SK-N-SH (cell line): ENCODE measurements at regions not wholly inside any gene's neighbourhood (a gene's known extent, or its start where the extent isn't known, plus 50 kb on each side); places are given as distances from the start of the nearest gene placed in this dataset.

Source experiments
- CTCF ChIA-PET: fragments of 300-600, 350-600 bp; formaldehyde crosslinking; extraction: SDS; loops from one replicate; lab custom pipeline; 2021; lab: Yijun Ruan, JAX
- POLR2A ChIA-PET: fragments of 350-600 bp; sonication (Branson Sonifier 250); formaldehyde crosslinking; extraction: SDS; loops from one replicate; lab custom pipeline; 2020; ENCODE audit warnings: antibody characterized with exemption, inconsistent platforms; lab: Yijun Ruan, JAX
- DNase-seq: peaks from one replicate; pipeline ENCODE4 v3.0.0; 2012
- H2AFZ ChIP-seq: fragments of 200-600 bp; sonication (generic); 2 replicates; pipeline ENCODE4 v1.8.1; 2016; ENCODE audit warnings: antibody characterized with exemption, mild to moderate bottlenecking, low read depth
- H3F3A ChIP-seq: fragments of 200-600 bp; sonication (generic); replicated peaks from 2 replicates; pipeline ENCODE3; 2016; ENCODE audit warnings: antibody characterized with exemption, mild to moderate bottlenecking; ENCODE audit not compliant: insufficient read depth
- H3K27ac ChIP-seq, 2 experiments: fragments of 200-500 bp in 1 of 2; fragments of 200-600 bp in 1 of 2; sonication (Bioruptor generic) in 1 of 2; sonication (generic), shearing (Covaris generic) in 1 of 2; 2 replicates each; pipeline versions ENCODE4 v1.5.1 to v1.6.1; 2014 to 2016; ENCODE audit warnings: low read depth in 2 of 2, inconsistent platforms in 1 of 2, low read length in 1 of 2, mild to moderate bottlenecking in 1 of 2, mixed read lengths in 1 of 2
- H3K27me3 ChIP-seq: fragments of 200-600 bp; sonication (generic), shearing (Covaris generic); 2 replicates; pipeline ENCODE4 v1.6.1; 2016; ENCODE audit warnings: mixed run types; ENCODE audit not compliant: insufficient read depth
- H3K36me3 ChIP-seq, 2 experiments: fragments of 200-500 bp in 1 of 2; fragments of 200-600 bp in 1 of 2; sonication (Bioruptor generic) in 1 of 2; sonication (generic) in 1 of 2; replicated peaks in 1 of 2; 2 replicates each; pipeline versions ENCODE3 to v1.5.1; 2014 to 2016; ENCODE audit warnings: low read length in 1 of 2, mild to moderate bottlenecking in 1 of 2; ENCODE audit not compliant: insufficient read depth in 2 of 2, control insufficient read depth in 1 of 2
- H3K4me1 ChIP-seq, 2 experiments: fragments of 200-500 bp in 1 of 2; fragments of 200-600 bp in 1 of 2; sonication (Bioruptor generic) in 1 of 2; sonication (generic), shearing (Covaris generic) in 1 of 2; 2 replicates each; pipeline versions ENCODE4 v1.5.1 to v1.6.1; 2014 to 2016; ENCODE audit warnings: low read depth in 1 of 2, low read length in 1 of 2, mixed run types in 1 of 2; ENCODE audit not compliant: insufficient read depth in 2 of 2, control insufficient read depth in 1 of 2
- H3K4me2 ChIP-seq: fragments of 200-600 bp; sonication (generic), shearing (Covaris generic); 2 replicates; pipeline ENCODE4 v1.6.1; 2017; ENCODE audit warnings: mixed run types
- H3K4me3 ChIP-seq, 2 experiments: fragments of 200-500 bp in 1 of 2; fragments of 200-600 bp in 1 of 2; sonication (Bioruptor generic) in 1 of 2; sonication (generic), shearing (Covaris generic) in 1 of 2; 2 replicates each; pipeline versions ENCODE4 v1.5.1 to v1.8.1; 2014 to 2016; ENCODE audit warnings: low read depth in 2 of 2, inconsistent platforms in 1 of 2, low read length in 1 of 2, mild to moderate bottlenecking in 1 of 2, mixed read lengths in 1 of 2, moderate library complexity in 1 of 2
- H3K79me2 ChIP-seq: fragments of 200-600 bp; sonication (generic); 2 replicates; pipeline ENCODE4 v1.8.1; 2017; ENCODE audit warnings: mild to moderate bottlenecking; ENCODE audit not compliant: insufficient read depth
- H3K9ac ChIP-seq: fragments of 200-600 bp; sonication (generic); 2 replicates; pipeline ENCODE4 v1.6.1; 2017; ENCODE audit warnings: mixed run types
- H3K9me2 ChIP-seq: fragments of 200-600 bp; sonication (generic); 2 replicates; pipeline ENCODE4 v1.6.1; 2017; ENCODE audit warnings: mixed run types
- H3K9me3 ChIP-seq: fragments of 200-600 bp; sonication (generic); 2 replicates; pipeline ENCODE4 v1.6.1; 2017; ENCODE audit warnings: mixed run types, mild to moderate bottlenecking, moderate library complexity
- H4K20me1 ChIP-seq: fragments of 200-600 bp; sonication (generic); 2 replicates; pipeline ENCODE4 v1.6.1; 2017; ENCODE audit warnings: mild to moderate bottlenecking, mixed run types; ENCODE audit not compliant: insufficient read depth
- CHD2 ChIP-seq: fragments of 150-350 bp; IDR thresholded peaks from 2 replicates; pipeline ENCODE4 v1.6.1; 2018; ENCODE audit warnings: low read length; ENCODE audit not compliant: partially characterized antibody
- FOSL2 ChIP-seq: IDR thresholded peaks from 2 replicates; pipeline ENCODE4 v1.4.0; 2012; ENCODE audit warnings: low read depth, mild to moderate bottlenecking, moderate library complexity, borderline replicate concordance
- GABPA ChIP-seq: IDR thresholded peaks from 2 replicates; pipeline ENCODE4 v1.4.0; 2012; ENCODE audit warnings: low read depth, mild to moderate bottlenecking
- GATA2 ChIP-seq: sonication (generic); formaldehyde crosslinking; IDR thresholded peaks from 2 replicates; pipeline ENCODE4 v1.5.0; 2020; ENCODE audit warnings: mild to moderate bottlenecking, missing genetic modification reagents
- NRF1 ChIP-seq: IDR thresholded peaks from 2 replicates; pipeline ENCODE4 v1.6.1; 2012; ENCODE audit warnings: low read depth, mild to moderate bottlenecking, low read length
- RFX5 ChIP-seq: IDR thresholded peaks from 2 replicates; pipeline ENCODE4 v1.6.1; 2012; ENCODE audit warnings: mild to moderate bottlenecking, improper control_type of control experiment, low read length
- TCF12 ChIP-seq: IDR thresholded peaks from 2 replicates; pipeline ENCODE4 v1.4.0; 2012
- TEAD4 ChIP-seq: IDR thresholded peaks from 2 replicates; pipeline ENCODE4 v1.4.0; 2012; ENCODE audit warnings: mild to moderate bottlenecking, borderline replicate concordance; ENCODE audit not compliant: insufficient read depth
- YY1 ChIP-seq: IDR thresholded peaks from 2 replicates; pipeline ENCODE4 v1.4.0; 2012; ENCODE audit warnings: low read depth, mild to moderate bottlenecking
- WGBS: methylation state at CpG from one replicate; pipeline ENCODE4 v1.1.6; 2017; ENCODE audit warnings: low lambda C conversion rate; 5-methylcytosine and 5-hydroxymethylcytosine counted together
- TF ChIP-seq, protein P1 (sequence below): IDR thresholded peaks from 2 replicates; pipeline ENCODE4 v1.4.0; 2012; ENCODE audit warnings: low read depth, borderline replicate concordance
- TF ChIP-seq, protein P2 (sequence below): fragments of 150-350 bp; IDR thresholded peaks from 2 replicates; pipeline ENCODE4 v1.6.1; 2016; ENCODE audit warnings: mild to moderate bottlenecking, low read depth, low read length
- TF ChIP-seq, protein P3 (sequence below): IDR thresholded peaks from 2 replicates; pipeline ENCODE4 v1.6.1; 2012; ENCODE audit warnings: mild to moderate bottlenecking, low read depth, low read length, moderate library complexity
- TF ChIP-seq, protein P4 (sequence below): fragments of 200-600 bp; sonication (generic); IDR thresholded peaks from 2 replicates; pipeline ENCODE4 v1.6.1; 2017; ENCODE audit warnings: antibody characterized with exemption, mild to moderate bottlenecking, moderate library complexity

DNA sequence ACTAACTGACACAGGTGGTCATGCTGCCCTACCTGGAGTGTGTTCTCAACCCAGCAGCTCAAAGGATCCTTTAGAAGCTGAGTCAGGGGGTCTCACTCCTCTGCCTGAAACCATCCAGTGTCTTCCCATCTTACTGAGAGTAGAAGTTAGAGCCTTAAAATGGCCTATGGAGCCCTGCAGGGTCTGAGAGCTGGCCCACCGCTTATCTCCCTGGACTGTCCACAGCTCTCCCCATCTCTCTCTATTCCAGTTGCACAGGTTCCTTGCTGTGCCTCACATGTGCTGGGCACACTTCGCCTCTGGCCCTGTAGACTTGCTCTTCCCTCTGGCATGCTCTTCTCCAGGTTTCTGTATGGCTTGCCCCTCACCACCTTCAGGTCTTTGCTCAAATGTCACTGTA lies 148.6 kb upstream of the CACNA1E start:
- Histone ChIP-seq H3K4me2 (no peak overlapping the region), H4K20me1 (no peaks in the 10 kb centered on the region), H3K9ac (no peak overlapping the region), H2AFZ (no peak overlapping the region), H3K4me3 (no peak overlapping the region), H3K27me3 (no peaks in the 10 kb centered on the region)
- WGBS, result 19% methylated on average over 2 of the region's 2 CpGs
- ChIA-PET POLR2A (no interaction called here), CTCF (no interaction called here)
- TF ChIP-seq, protein P1, sequence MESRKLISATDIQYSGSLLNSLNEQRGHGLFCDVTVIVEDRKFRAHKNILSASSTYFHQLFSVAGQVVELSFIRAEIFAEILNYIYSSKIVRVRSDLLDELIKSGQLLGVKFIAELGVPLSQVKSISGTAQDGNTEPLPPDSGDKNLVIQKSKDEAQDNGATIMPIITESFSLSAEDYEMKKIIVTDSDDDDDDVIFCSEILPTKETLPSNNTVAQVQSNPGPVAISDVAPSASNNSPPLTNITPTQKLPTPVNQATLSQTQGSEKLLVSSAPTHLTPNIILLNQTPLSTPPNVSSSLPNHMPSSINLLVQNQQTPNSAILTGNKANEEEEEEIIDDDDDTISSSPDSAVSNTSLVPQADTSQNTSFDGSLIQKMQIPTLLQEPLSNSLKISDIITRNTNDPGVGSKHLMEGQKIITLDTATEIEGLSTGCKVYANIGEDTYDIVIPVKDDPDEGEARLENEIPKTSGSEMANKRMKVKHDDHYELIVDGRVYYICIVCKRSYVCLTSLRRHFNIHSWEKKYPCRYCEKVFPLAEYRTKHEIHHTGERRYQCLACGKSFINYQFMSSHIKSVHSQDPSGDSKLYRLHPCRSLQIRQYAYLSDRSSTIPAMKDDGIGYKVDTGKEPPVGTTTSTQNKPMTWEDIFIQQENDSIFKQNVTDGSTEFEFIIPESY, result no peak
- TF ChIP-seq NRF1 (no peak), TCF12 (no peak), TEAD4 (no peak), GABPA (no peak)
- TF ChIP-seq, all 33 proteins: peak for 0
- no peak for DNase-seq
- Histone ChIP-seq H3K4me1 (no peaks in the 10 kb centered on the region), H3K9me2 (no peaks in the 10 kb centered on the region), H3F3A (no peaks in the 10 kb centered on the region), H3K79me2 (no peaks in the 10 kb centered on the region), H3K9me3 (no peaks in the 10 kb centered on the region), H3K27ac (no peak overlapping the region), H3K36me3 (no peaks in the 10 kb centered on the region)

DNA sequence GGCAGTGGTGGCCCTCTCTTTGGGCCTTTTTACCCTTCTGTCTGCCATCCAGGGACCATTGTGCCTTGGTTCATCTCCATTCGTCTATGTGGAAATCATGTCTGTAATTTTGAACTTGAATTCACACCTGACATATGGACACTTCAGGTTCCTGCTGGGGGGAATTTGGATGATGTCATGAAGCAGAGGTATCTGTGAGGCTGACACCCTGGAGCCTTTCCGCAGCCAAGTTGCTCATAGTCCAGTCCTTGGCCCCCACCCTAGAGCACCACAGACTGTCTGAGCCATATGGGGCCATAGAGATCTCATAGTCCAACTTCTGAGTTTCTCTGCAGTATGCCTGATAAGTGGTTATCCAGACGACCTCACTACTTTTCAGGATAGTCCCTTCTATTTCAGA lies 147.7 kb upstream of the CACNA1E start:
- H3F3A ChIP-seq, result no peaks in the 10 kb centered on the region
- H2AFZ ChIP-seq, result no peak overlapping the region
- H3K9me2 ChIP-seq, result no peaks in the 10 kb centered on the region
- no peak overlapping the region for H3K4me3 ChIP-seq
- DNase-seq, result no peak
- no peaks in the 10 kb centered on the region for H3K79me2 ChIP-seq
- H3K9me3 ChIP-seq, result no peaks in the 10 kb centered on the region
- H3K36me3 ChIP-seq, result no peaks in the 10 kb centered on the region
- CTCF ChIA-PET, result interaction anchor here (1.1 kb wide), 1 partner anchor 39 kb away, joined by 3 read pairs; no protein-coding TSS in a partner anchor
- no peaks in the 10 kb centered on the region for H3K27me3 ChIP-seq
- H4K20me1 ChIP-seq, result no peaks in the 10 kb centered on the region
- no peak overlapping the region for H3K9ac ChIP-seq
- TF ChIP-seq RFX5, result no peak
- H3K27ac ChIP-seq, result no peak overlapping the region
- WGBS, result 18% methylated on average over 3 of the region's 3 CpGs
- no peaks in the 10 kb centered on the region for H3K4me1 ChIP-seq
- H3K4me2 ChIP-seq, result no peak overlapping the region
- POLR2A ChIA-PET, result no interaction called here

DNA sequence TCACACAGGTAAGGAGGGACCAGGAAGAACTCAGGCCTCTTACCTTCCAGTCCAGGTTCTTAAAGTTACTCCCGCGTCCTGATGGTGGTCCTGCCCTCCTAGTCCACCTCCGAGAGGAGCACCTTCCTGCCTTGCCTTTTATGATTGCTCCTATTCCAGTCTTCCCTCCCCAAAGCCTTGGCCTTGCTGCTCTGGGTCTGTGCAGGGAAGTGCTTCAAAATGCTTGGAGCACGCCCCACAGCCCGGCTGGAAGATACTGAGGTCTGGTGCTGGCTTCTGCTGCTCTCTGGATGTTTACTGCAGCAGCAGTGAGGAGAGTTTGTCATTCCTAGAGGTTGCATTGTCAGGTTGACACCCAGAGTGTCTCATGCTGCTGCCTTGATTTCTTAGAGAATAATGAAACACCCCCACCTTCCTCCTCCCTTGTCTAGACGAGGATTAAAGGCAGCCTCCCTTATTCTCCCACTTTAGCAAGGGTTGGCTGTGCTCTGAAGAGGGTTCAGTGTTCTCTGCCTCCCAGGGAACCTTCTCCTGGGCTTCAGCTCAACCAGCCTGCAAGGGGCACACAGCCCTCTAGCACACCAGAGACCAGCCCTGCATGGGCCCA lies 142.2 kb upstream of the CACNA1E start:
- ChIA-PET POLR2A (no interaction called here), CTCF (no interaction called here)
- Histone ChIP-seq H2AFZ (no peak overlapping the region), H3K27ac (no peak overlapping the region), H3K36me3 (no peaks in the 10 kb centered on the region), H3K9me2 (no peaks in the 10 kb centered on the region), H3K4me3 (no peak overlapping the region), H3K4me1 (no peaks in the 10 kb centered on the region), H4K20me1 (no peaks in the 10 kb centered on the region), H3F3A (no peaks in the 10 kb centered on the region), H3K9me3 (no peaks in the 10 kb centered on the region), H3K79me2 (no peaks in the 10 kb centered on the region), H3K27me3 (no peaks in the 10 kb centered on the region), H3K4me2 (no peak overlapping the region), H3K9ac (no peak overlapping the region)
- 24% methylated on average over 6 of the region's 6 CpGs for WGBS
- no peak for DNase-seq
- TF ChIP-seq YY1 (no peak), FOSL2 (no peak), GATA2 (CRISPR knock-in tag) (no peak), CHD2 (no peak), TEAD4 (no peak)
- TF ChIP-seq, protein P2, sequence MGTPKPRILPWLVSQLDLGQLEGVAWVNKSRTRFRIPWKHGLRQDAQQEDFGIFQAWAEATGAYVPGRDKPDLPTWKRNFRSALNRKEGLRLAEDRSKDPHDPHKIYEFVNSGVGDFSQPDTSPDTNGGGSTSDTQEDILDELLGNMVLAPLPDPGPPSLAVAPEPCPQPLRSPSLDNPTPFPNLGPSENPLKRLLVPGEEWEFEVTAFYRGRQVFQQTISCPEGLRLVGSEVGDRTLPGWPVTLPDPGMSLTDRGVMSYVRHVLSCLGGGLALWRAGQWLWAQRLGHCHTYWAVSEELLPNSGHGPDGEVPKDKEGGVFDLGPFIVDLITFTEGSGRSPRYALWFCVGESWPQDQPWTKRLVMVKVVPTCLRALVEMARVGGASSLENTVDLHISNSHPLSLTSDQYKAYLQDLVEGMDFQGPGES, result no peak
- TF ChIP-seq, protein P3, sequence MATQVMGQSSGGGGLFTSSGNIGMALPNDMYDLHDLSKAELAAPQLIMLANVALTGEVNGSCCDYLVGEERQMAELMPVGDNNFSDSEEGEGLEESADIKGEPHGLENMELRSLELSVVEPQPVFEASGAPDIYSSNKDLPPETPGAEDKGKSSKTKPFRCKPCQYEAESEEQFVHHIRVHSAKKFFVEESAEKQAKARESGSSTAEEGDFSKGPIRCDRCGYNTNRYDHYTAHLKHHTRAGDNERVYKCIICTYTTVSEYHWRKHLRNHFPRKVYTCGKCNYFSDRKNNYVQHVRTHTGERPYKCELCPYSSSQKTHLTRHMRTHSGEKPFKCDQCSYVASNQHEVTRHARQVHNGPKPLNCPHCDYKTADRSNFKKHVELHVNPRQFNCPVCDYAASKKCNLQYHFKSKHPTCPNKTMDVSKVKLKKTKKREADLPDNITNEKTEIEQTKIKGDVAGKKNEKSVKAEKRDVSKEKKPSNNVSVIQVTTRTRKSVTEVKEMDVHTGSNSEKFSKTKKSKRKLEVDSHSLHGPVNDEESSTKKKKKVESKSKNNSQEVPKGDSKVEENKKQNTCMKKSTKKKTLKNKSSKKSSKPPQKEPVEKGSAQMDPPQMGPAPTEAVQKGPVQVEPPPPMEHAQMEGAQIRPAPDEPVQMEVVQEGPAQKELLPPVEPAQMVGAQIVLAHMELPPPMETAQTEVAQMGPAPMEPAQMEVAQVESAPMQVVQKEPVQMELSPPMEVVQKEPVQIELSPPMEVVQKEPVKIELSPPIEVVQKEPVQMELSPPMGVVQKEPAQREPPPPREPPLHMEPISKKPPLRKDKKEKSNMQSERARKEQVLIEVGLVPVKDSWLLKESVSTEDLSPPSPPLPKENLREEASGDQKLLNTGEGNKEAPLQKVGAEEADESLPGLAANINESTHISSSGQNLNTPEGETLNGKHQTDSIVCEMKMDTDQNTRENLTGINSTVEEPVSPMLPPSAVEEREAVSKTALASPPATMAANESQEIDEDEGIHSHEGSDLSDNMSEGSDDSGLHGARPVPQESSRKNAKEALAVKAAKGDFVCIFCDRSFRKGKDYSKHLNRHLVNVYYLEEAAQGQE, result no peak
- TF ChIP-seq, protein P4, sequence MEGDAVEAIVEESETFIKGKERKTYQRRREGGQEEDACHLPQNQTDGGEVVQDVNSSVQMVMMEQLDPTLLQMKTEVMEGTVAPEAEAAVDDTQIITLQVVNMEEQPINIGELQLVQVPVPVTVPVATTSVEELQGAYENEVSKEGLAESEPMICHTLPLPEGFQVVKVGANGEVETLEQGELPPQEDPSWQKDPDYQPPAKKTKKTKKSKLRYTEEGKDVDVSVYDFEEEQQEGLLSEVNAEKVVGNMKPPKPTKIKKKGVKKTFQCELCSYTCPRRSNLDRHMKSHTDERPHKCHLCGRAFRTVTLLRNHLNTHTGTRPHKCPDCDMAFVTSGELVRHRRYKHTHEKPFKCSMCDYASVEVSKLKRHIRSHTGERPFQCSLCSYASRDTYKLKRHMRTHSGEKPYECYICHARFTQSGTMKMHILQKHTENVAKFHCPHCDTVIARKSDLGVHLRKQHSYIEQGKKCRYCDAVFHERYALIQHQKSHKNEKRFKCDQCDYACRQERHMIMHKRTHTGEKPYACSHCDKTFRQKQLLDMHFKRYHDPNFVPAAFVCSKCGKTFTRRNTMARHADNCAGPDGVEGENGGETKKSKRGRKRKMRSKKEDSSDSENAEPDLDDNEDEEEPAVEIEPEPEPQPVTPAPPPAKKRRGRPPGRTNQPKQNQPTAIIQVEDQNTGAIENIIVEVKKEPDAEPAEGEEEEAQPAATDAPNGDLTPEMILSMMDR, result no peak
